Left lung (tissue), 4 donors: ENCODE measurements at regions not wholly inside any gene's neighbourhood (a gene's known extent, or its start where the extent isn't known, plus 50 kb on each side); places are given as distances from the start of the nearest gene placed in this dataset.

Source experiments
- ATAC-seq: fragments of 200-7000 bp; cut with Tn5 transposase; one replicate; pipeline ENCODE4 v1.9.1; 2020; ENCODE audit warnings: moderate library complexity
- DNase-seq, 4 donors: peaks; one replicate each; pipeline ENCODE4 v3.0.0-alpha.2; 2013 to 2020
- H3K27ac ChIP-seq, 2 donors: fragments of 200-600 bp; sonication (generic) in 1 of 2; one replicate each; pipeline versions ENCODE4 v1.5.0 to v1.8.0; 2020 to 2021
- H3K27me3 ChIP-seq, 2 donors: fragments of 200-600 bp; sonication (generic) in 1 of 2; one replicate each; pipeline versions ENCODE4 v1.5.0 to v1.8.0; 2020 to 2021
- H3K36me3 ChIP-seq, 2 donors: fragments of 200-600 bp; sonication (generic) in 1 of 2; one replicate each; pipeline versions ENCODE4 v1.5.0 to v1.8.0; 2020 to 2021
- H3K4me1 ChIP-seq, 2 donors: fragments of 200-600 bp; one replicate each; pipeline ENCODE4 v1.8.0; 2021
- H3K4me3 ChIP-seq, 2 donors: fragments of 200-600 bp; sonication (generic) in 1 of 2; one replicate each; pipeline versions ENCODE4 v1.5.0 to v1.8.0; 2020 to 2021; ENCODE audit warnings: mild to moderate bottlenecking in 1 of 2
- H3K9me3 ChIP-seq, 2 donors: fragments of 200-600 bp; sonication (generic) in 1 of 2; one replicate each; pipeline versions ENCODE4 v1.5.0 to v1.8.0; 2020 to 2021
- CTCF ChIP-seq, 2 donors: fragments of 200-600 bp; sonication (generic) in 1 of 2; IDR thresholded peaks; one replicate each; pipeline versions ENCODE4 v1.5.0 to v1.8.0; 2021; ENCODE audit warnings: antibody characterized with exemption in 2 of 2
- intact Hi-C, 2 donors: fragments of 100-400 bp; cut with DNase I; formaldehyde crosslinking; loops; one replicate each; pipeline versions ENCODE4 v1.11.2 to v1.14.2; 2022
- donor health status: DM: no; HTN: yes; CAD: no.
- donor health status: DM: no; HTN: no; CAD: no.

DNA sequence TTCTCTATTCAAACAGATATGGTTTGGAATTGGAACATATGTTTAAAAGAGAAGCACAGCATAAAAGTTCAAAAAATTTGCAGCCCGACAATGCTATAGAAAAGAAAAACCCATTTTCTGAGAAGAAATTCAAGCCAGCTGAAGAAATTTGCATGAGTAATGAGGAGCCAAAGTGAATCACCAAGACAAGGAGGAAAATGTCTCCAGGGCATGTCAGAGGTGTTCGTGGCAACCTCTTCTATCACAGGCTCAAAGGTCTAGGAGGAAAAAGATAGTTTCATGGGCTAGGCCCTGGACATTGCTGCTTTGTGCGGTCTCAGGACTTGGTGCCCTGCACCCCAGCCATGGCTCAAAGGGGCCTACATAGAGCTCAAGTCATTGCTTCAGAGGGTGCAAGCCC is 134.8 kb upstream of the ADAMTS16 start:
- no peaks in the 10 kb centered on the region for H3K9me3 ChIP-seq
- no peak overlapping the region for H3K27ac ChIP-seq
- intact Hi-C loops, result no loop called here
- H3K4me3 ChIP-seq, result no peak overlapping the region
- ATAC-seq (no peak), DNase-seq (no peak)
- no peaks in the 10 kb centered on the region for H3K4me1 ChIP-seq
- H3K36me3 ChIP-seq, result no peaks in the 10 kb centered on the region
- H3K27me3 ChIP-seq, result no peaks in the 10 kb centered on the region
- no peak for TF ChIP-seq CTCF (IDR thresholded peaks at IDR 0.05)

- Histone ChIP-seq H3K4me1 (no peaks in the 10 kb centered on the region), H3K36me3 (no peaks in the 10 kb centered on the region), H3K27me3 (no peaks in the 10 kb centered on the region), H3K4me3 (no peak overlapping the region), H3K27ac (no peak overlapping the region), H3K9me3 (no peaks in the 10 kb centered on the region)
- DNase-seq (no peak), ATAC-seq (no peak)
- intact Hi-C loops, result no loop called here
- no peak for TF ChIP-seq CTCF (IDR thresholded peaks at IDR 0.05)
These were observed 133.6 kb upstream of the ADAMTS16 start for GRCh38 chr5:5006548-5006947.

DNA sequence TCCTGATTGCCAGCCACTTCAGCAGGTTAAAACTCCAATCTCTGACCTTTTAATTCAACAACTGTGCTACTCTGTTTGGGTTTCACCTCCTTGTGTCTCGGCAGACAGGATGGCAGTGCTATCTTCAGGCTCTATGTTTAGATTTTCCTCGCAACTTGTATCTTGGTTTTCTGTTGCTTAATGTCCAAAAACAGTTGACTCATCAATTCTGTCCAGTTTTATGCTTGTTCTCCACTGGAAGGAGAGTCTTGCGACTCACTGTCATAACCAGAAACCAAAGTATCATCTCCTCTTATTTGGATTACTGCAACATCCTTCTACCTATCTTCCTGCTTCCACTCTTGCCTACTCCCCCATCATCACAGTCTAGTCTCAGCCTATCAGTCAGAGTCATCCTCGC is 130.9 kb upstream of the ADAMTS16 start:
- H3K27me3 ChIP-seq, result no peaks in the 10 kb centered on the region
- H3K36me3 ChIP-seq, result no peaks in the 10 kb centered on the region
- no peak for TF ChIP-seq CTCF (IDR thresholded peaks at IDR 0.05)
- no peaks in the 10 kb centered on the region for H3K9me3 ChIP-seq
- no peaks in the 10 kb centered on the region for H3K4me1 ChIP-seq
- no peak for DNase-seq
- no peak overlapping the region for H3K27ac ChIP-seq
- H3K4me3 ChIP-seq, result no peak overlapping the region
- ATAC-seq, result no peak
- intact Hi-C loops, result no loop called here

DNA sequence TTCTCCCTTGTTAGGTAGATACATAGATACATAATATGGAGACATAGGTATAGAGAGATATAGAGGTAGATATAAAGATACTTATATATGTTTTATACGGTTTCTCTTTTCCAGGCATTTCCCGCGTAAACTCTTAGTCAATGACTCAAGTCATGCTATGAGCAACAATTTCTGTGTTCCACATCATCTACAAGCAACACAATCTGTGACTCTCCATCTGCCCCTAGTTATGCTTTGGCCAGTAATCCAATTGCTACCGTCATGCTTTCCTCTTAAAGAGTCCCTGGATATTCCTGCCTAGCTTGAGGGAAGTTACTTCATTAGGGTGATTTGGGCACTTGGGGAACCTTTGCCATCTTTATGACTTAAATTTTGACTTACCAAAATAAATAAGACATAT is 129.0 kb upstream of the ADAMTS16 start:
- H3K27ac ChIP-seq, result no peak overlapping the region
- no peaks in the 10 kb centered on the region for H3K4me1 ChIP-seq
- H3K27me3 ChIP-seq, result no peaks in the 10 kb centered on the region
- no peak overlapping the region for H3K4me3 ChIP-seq
- DNase-seq (no peak), ATAC-seq (no peak)
- H3K36me3 ChIP-seq, result no peaks in the 10 kb centered on the region
- intact Hi-C loops, result no loop called here
- no peaks in the 10 kb centered on the region for H3K9me3 ChIP-seq
- TF ChIP-seq CTCF (IDR thresholded peaks at IDR 0.05), result no peak

- no peak for DNase-seq
- ATAC-seq, result peak; percentile 43
- H3K27me3 ChIP-seq, result no peaks in the 10 kb centered on the region
- no peaks in the 10 kb centered on the region for H3K36me3 ChIP-seq
- H3K27ac ChIP-seq, result no peak overlapping the region
- intact Hi-C loops, result no loop called here
- no peak for TF ChIP-seq CTCF (IDR thresholded peaks at IDR 0.05)
- H3K4me1 ChIP-seq, result no peaks in the 10 kb centered on the region
- H3K4me3 ChIP-seq, result no peak overlapping the region
- no peaks in the 10 kb centered on the region for H3K9me3 ChIP-seq
These were observed 125.4 kb upstream of the ADAMTS16 start for GRCh38 chr5:5014586-5015235.
